H9 (cell line): ENCODE measurements at regions not wholly inside any gene's neighbourhood (a gene's known extent, or its start where the extent isn't known, plus 50 kb on each side); places are given as distances from the start of the nearest gene placed in this dataset.

Source experiments
- DNase-seq: peaks from one replicate; pipeline ENCODE4 v3.0.0-alpha.2; 2017
- H2AFZ ChIP-seq: one replicate; pipeline ENCODE4 v1.6.1; 2013; ENCODE audit warnings: mild to moderate bottlenecking, low read length, control low read depth, moderate library complexity
- H2AK5ac ChIP-seq: 2 replicates; pipeline ENCODE4 v1.6.1; 2013; ENCODE audit warnings: low read length, control low read depth, mixed read lengths; ENCODE audit not compliant: insufficient read length
- H2BK120ac ChIP-seq: one replicate; pipeline ENCODE4 v1.6.1; 2013; ENCODE audit warnings: low read depth, mild to moderate bottlenecking, low read length, control low read depth, inconsistent platforms; ENCODE audit not compliant: poor library complexity, severe bottlenecking
- H2BK12ac ChIP-seq: 2 replicates; pipeline ENCODE4 v1.6.1; 2013; ENCODE audit warnings: low read length, control low read depth, mixed read lengths, low read depth; ENCODE audit not compliant: insufficient read length
- H2BK15ac ChIP-seq: 2 replicates; pipeline ENCODE4 v1.6.1; 2013; ENCODE audit warnings: low read depth, low read length, control low read depth
- H2BK20ac ChIP-seq: one replicate; pipeline ENCODE4 v1.6.1; 2013; ENCODE audit warnings: low read depth, mild to moderate bottlenecking, low read length, control low read depth, inconsistent platforms; ENCODE audit not compliant: poor library complexity, severe bottlenecking
- H2BK5ac ChIP-seq: 2 replicates; pipeline ENCODE4 v1.6.1; 2013; ENCODE audit warnings: low read length, control low read depth, mixed read lengths; ENCODE audit not compliant: insufficient read length
- H3K14ac ChIP-seq: 2 replicates; pipeline ENCODE4 v1.6.1; 2013; ENCODE audit warnings: low read length, control low read depth; ENCODE audit not compliant: insufficient read depth
- H3K18ac ChIP-seq: 2 replicates; pipeline ENCODE4 v1.6.1; 2013; ENCODE audit warnings: low read depth, mild to moderate bottlenecking, mixed read lengths, low read length, control low read depth; ENCODE audit not compliant: insufficient read length
- H3K23ac ChIP-seq: 2 replicates; pipeline ENCODE4 v1.6.1; 2013; ENCODE audit warnings: low read length, control low read depth, mixed read lengths, low read depth; ENCODE audit not compliant: insufficient read length
- H3K23me2 ChIP-seq: 2 replicates; pipeline ENCODE4 v1.6.1; 2013; ENCODE audit warnings: low read depth, mild to moderate bottlenecking, mixed read lengths, low read length, control low read depth; ENCODE audit not compliant: insufficient read length, poor library complexity, severe bottlenecking
- H3K27ac ChIP-seq: 2 replicates; pipeline ENCODE4 v1.5.1; 2013; ENCODE audit warnings: low read length, control low read depth, mixed read lengths, low read depth; ENCODE audit not compliant: insufficient read length
- H3K27me3 ChIP-seq: 2 replicates; pipeline ENCODE4 v1.6.1; 2013; ENCODE audit warnings: low read length, control low read depth, inconsistent platforms; ENCODE audit not compliant: insufficient read depth
- H3K4ac ChIP-seq: 2 replicates; pipeline ENCODE4 v1.6.1; 2013; ENCODE audit warnings: low read depth, mild to moderate bottlenecking, control low read depth, inconsistent platforms, low read length, moderate library complexity
- H3K4me1 ChIP-seq: 2 replicates; pipeline ENCODE4 v1.6.1; 2013; ENCODE audit warnings: low read length, control low read depth, inconsistent platforms; ENCODE audit not compliant: insufficient read depth
- H3K4me2 ChIP-seq: 2 replicates; pipeline ENCODE4 v1.6.1; 2013; ENCODE audit warnings: low read length, control low read depth, mixed read lengths; ENCODE audit not compliant: insufficient read length, insufficient read depth
- H3K56ac ChIP-seq: 2 replicates; pipeline ENCODE4 v1.6.1; 2013; ENCODE audit warnings: low read depth, mild to moderate bottlenecking, mixed read lengths, low read length, control low read depth; ENCODE audit not compliant: insufficient read length
- H3K79me1 ChIP-seq: 2 replicates; pipeline ENCODE4 v1.6.1; 2013; ENCODE audit warnings: low read depth, mild to moderate bottlenecking, moderate library complexity, low read length, control low read depth, inconsistent platforms; ENCODE audit not compliant: insufficient read depth, poor library complexity, severe bottlenecking
- H3K79me2 ChIP-seq: 2 replicates; pipeline ENCODE4 v1.6.1; 2013; ENCODE audit warnings: low read length, control low read depth, inconsistent platforms; ENCODE audit not compliant: insufficient read depth
- H3K9ac ChIP-seq: 2 replicates; pipeline ENCODE4 v1.6.1; 2013; ENCODE audit warnings: low read length, control low read depth, mixed read lengths; ENCODE audit not compliant: insufficient read length; ENCODE audit errors: extremely low read depth
- H3K9me3 ChIP-seq: one replicate; pipeline ENCODE4 v1.6.1; 2013; ENCODE audit warnings: low read depth, low read length, inconsistent platforms; ENCODE audit not compliant: control insufficient read depth
- H3T11ph ChIP-seq: one replicate; pipeline ENCODE4 v1.6.1; 2013; ENCODE audit warnings: mild to moderate bottlenecking, low read length, control low read depth, inconsistent platforms
- H4K20me1 ChIP-seq: one replicate; pipeline ENCODE4 v1.6.1; 2013; ENCODE audit not compliant: control insufficient read depth, insufficient read length, insufficient read depth
- H4K5ac ChIP-seq: 2 replicates; pipeline ENCODE4 v1.6.1; 2013; ENCODE audit warnings: low read depth, mild to moderate bottlenecking, mixed read lengths, low read length, control low read depth; ENCODE audit not compliant: insufficient read length
- H4K8ac ChIP-seq: replicated peaks from 2 replicates; pipeline ENCODE4 v1.6.1; 2013; ENCODE audit warnings: low read length, control low read depth, mixed read lengths, low read depth; ENCODE audit not compliant: insufficient read length
- H4K91ac ChIP-seq: 2 replicates; pipeline ENCODE4 v1.6.1; 2013; ENCODE audit warnings: low read depth, mild to moderate bottlenecking, moderate library complexity, mixed read lengths, low read length, control low read depth; ENCODE audit not compliant: insufficient read length
- H3K27ac Mint-ChIP-seq, 3 experiments: 2 replicates in 2 of 3; 3 replicates in 1 of 3; pipeline ENCODE4 v1.8.0; 2020 to 2021; ENCODE audit warnings: mixed read lengths in 3 of 3, mild to moderate bottlenecking in 1 of 3, moderate library complexity in 1 of 3
- H3K27me3 Mint-ChIP-seq: 2 replicates; pipeline ENCODE4 v1.8.0; 2021; ENCODE audit warnings: low read depth, mild to moderate bottlenecking, moderate library complexity, mixed read lengths
- H3K36me3 Mint-ChIP-seq, 3 experiments: 2 replicates in 2 of 3; 3 replicates in 1 of 3; pipeline ENCODE4 v1.8.0; 2020 to 2021; ENCODE audit warnings: low read depth in 3 of 3, mixed read lengths in 3 of 3; ENCODE audit not compliant: insufficient read depth in 1 of 3
- H3K4me1 Mint-ChIP-seq, 2 experiments: 2 replicates each; pipeline ENCODE4 v1.8.0; 2020; ENCODE audit warnings: mixed read lengths in 2 of 2
- H3K4me3 Mint-ChIP-seq, 2 experiments: 2 replicates in 1 of 2; 3 replicates in 1 of 2; pipeline ENCODE4 v1.8.0; 2020 to 2021; ENCODE audit warnings: mild to moderate bottlenecking in 2 of 2, mixed read lengths in 2 of 2, moderate library complexity in 1 of 2
- H3K9me3 Mint-ChIP-seq, 2 experiments: 2 replicates in 1 of 2; 3 replicates in 1 of 2; pipeline ENCODE4 v1.8.0; 2020; ENCODE audit warnings: mild to moderate bottlenecking in 2 of 2, mixed read lengths in 2 of 2, moderate library complexity in 1 of 2
- WGBS: extraction: QIAGEN DNeasy Blood & Tissue Kit; methylation state at CpG from one replicate; pipeline ENCODE4 v1.1.7; 2013; ENCODE audit warnings: missing lambda C conversion rate, low lambda C conversion rate, mixed read lengths; ENCODE audit not compliant: insufficient read length; ENCODE audit errors: extremely low coverage; 5-methylcytosine and 5-hydroxymethylcytosine counted together
- TF ChIP-seq, protein P1 (sequence below): fragments of 200-600 bp; sonication (generic); conservative IDR thresholded peaks from 3 replicates; pipeline ENCODE4 v1.8.0; 2021; ENCODE audit warnings: antibody characterized with exemption, mild to moderate bottlenecking

DNA sequence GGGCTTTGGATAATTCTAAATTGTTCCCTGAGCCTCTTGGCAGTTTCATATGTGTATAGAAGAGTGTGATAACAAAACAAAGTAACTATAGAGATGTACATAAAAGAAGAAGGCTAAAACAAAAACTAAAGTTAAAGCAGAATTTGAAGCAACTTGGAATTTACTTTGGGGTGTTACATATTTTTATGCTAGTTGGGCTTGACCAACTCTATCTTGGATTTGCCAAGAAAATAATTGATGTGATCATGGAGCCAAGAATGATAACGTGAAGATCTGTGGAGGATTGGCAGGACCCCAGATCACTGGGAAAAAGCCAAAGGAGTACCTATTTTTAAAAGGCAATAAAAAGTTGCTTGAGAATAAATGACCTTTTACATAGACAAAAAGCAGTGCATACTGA lies 206.9 kb downstream of the LMO4 start:
- Histone ChIP-seq H2AK5ac (no peak overlapping the region), H3K14ac (no peak overlapping the region), H2BK5ac (no peak overlapping the region), H3T11ph (no peak overlapping the region), H3K27ac (no peak overlapping the region), H2BK120ac (no peak overlapping the region), H3K79me2 (no peaks in the 10 kb centered on the region), H3K23ac (no peak overlapping the region), H3K79me1 (no peaks in the 10 kb centered on the region), H3K4ac (no peak overlapping the region), H4K20me1 (no peaks in the 10 kb centered on the region), H3K27me3 (no peaks in the 10 kb centered on the region), H3K56ac (no peak overlapping the region), H3K18ac (no peak overlapping the region), H3K9ac (no peak overlapping the region), H4K8ac (no peak overlapping the region), H2BK12ac (no peak overlapping the region), H2AFZ (no peak overlapping the region), H4K5ac (no peak overlapping the region), H4K91ac (no peak overlapping the region), H2BK20ac (no peak overlapping the region), H3K23me2 (no peaks in the 10 kb centered on the region), H3K4me1 (no peaks in the 10 kb centered on the region), H3K4me2 (no peak overlapping the region), H3K9me3 (peaks cover 5% of the 10 kb centered on the region), H2BK15ac (no peak overlapping the region)
- DNase-seq, result no peak
- H3K4me1 Mint-ChIP-seq, result no peaks in the 10 kb centered on the region
- no CpG with 5 or more reads among the region's 1 CpG for WGBS
- H3K9me3 Mint-ChIP-seq, result peaks cover 18 to 23% of the 10 kb centered on the region in 2 experiments; a peak in 4 of 5 replicates
- no peak overlapping the region for H3K27ac Mint-ChIP-seq
- no peaks in the 10 kb centered on the region for H3K27me3 Mint-ChIP-seq
- H3K4me3 Mint-ChIP-seq, result no peak overlapping the region
- peaks cover 5 to 10% (median 5%) of the 10 kb centered on the region in 3 experiments; a peak in 6 of 7 replicates for H3K36me3 Mint-ChIP-seq
- TF ChIP-seq, protein P1, sequence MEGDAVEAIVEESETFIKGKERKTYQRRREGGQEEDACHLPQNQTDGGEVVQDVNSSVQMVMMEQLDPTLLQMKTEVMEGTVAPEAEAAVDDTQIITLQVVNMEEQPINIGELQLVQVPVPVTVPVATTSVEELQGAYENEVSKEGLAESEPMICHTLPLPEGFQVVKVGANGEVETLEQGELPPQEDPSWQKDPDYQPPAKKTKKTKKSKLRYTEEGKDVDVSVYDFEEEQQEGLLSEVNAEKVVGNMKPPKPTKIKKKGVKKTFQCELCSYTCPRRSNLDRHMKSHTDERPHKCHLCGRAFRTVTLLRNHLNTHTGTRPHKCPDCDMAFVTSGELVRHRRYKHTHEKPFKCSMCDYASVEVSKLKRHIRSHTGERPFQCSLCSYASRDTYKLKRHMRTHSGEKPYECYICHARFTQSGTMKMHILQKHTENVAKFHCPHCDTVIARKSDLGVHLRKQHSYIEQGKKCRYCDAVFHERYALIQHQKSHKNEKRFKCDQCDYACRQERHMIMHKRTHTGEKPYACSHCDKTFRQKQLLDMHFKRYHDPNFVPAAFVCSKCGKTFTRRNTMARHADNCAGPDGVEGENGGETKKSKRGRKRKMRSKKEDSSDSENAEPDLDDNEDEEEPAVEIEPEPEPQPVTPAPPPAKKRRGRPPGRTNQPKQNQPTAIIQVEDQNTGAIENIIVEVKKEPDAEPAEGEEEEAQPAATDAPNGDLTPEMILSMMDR, result no peak
